ENCODE measurements at regions not wholly inside any gene's neighbourhood (a gene's known extent, or its start where the extent isn't known, plus 50 kb on each side); places are given as distances from the start of the nearest gene placed in this dataset.

GRCh38 chr4:165678236-165678935, 194.7 kb upstream of the TLL1 start:
- no peak for DNase-seq

- no peak for DNase-seq
These were observed 194.1 kb upstream of the TLL1 start for GRCh38 chr4:165678936-165679325.

DNA sequence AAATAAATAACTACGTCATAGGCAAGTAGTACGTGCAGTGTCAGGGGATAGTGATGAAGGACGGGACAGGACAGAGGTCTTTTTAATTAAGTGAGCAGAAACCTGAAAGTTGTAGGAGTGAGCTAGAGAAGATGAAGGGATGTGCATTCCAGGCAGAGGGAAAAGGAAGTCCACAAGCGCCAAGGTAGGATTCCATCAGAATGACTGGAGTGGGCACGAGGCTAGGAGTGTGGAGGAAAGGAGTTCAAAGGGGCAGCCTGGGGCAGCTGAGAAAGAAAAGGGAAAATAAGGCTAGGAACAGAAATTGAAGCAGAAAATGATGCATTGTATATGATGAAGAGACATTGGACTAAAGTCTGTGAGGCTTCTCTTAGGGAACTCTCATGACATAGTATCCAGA, 192.2 kb upstream of the TLL1 start:
- DNase-seq, result no peak

DNA sequence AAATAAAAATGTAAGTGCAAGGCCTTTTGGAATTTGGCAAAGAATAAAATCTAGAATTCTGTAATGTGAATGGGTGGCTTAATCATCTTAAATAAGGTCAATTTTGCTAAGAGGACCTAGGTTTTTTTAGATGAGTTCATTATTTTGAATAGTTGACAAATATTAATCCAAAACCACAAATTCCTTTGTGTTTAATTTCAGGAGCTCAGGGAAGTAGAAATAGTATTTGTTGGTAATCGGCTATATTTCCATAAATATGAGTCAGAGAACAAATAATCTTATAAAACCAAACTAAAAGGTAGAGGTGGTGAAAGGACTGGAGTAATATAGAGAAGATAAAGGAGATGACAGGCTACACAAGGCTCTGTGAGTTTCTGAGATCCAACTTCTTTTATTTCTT, 190.4 kb upstream of the TLL1 start:
- no peak for DNase-seq

- no peak for DNase-seq
These were observed 188.7 kb upstream of the TLL1 start for GRCh38 chr4:165684177-165684805.

GRCh38 chr4:165686756-165687155, 186.3 kb upstream of the TLL1 start:
- DNase-seq, result no peak

DNA sequence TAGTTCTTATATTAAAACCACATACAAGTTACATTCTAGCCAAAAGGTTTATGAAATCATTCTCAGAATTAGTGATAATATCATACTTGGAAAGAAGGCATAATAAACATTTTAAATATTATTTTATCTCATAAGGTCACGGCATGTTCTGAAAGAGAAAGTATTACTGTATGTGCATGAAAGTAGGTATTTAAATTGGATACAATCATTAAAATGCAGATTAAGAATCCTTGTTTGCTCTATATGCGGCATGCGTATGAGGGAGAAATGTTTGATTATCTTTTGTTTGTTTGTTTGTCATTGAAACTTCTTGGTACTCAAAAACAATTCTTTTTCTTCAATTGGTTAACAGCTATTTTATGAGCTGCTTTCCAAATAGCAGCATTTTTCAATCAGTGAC, 183.9 kb upstream of the TLL1 start:
- no peak for DNase-seq

- no peak for DNase-seq
These were observed 181.0 kb upstream of the TLL1 start for GRCh38 chr4:165692082-165692481.

GRCh38 chr4:165698272-165698671, 174.8 kb upstream of the TLL1 start:
- no peak for DNase-seq

DNA sequence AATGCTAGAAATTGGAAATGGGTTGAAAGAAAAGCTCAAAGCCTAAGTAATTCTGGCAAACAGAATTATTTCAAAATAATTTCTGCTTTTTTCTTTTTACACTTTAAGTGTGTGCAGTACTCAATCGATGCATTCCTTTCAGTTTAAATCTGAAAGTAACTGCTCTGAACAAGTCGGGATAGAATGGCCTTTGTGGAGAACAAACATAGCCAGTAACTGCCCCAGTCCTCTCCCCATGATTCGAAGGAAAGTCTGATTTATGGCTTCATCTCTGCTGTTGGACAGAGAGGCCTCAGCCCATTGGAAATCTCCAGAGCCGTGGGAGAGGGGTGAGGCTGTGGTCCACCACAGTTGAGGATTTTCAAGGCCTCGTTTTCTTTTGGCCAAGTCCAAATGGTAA, 174.0 kb upstream of the TLL1 start:
- no peak for DNase-seq

GRCh38 chr4:165700855-165701254, 172.2 kb upstream of the TLL1 start:
- DNase-seq, result no peak

GRCh38 chr4:165707128-165707527, 165.9 kb upstream of the TLL1 start:
- no peak for DNase-seq

DNA sequence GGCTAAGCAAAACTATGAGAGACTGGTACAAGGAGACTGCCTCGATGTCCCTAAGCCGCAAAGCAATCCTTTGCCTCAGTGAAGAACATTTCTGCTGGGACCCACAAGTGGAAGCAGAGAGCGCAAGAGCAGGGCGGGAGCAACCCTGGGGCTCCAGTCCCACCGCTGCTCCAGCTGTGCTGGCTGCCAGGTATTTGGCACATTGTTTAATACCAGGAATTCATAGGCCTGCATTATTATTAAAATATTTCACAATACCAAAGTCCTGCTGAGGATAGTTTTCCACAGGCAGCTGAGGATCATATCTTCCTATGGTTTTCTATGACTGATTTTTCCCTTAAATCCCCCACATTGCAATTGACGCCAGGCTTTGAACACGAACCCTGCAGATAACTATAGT, 163.5 kb upstream of the TLL1 start:
- no peak for DNase-seq

GRCh38 chr4:165709973-165710526, 163.0 kb upstream of the TLL1 start:
- DNase-seq, result no peak

DNA sequence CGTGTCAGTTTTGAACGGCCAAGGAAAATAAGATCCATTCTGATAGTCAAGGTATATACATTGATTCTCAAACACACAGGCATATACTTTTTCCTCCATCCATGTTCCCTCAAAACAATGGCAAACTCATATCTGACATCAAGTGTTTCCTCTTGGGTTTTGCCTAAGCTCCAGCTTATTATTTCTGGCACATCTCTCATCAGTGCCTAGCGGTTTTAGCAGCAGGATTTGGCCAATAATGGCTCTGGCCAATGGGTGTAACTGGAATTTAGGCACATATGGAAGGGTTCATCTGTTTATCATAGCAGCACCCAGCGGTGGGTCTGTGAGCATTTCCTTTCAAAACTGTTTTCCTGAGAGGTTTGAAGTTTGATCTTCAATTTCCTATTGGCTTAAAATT, 161.6 kb upstream of the TLL1 start:
- DNase-seq, result no peak

- no peak for DNase-seq
These were observed 161.1 kb upstream of the TLL1 start for GRCh38 chr4:165711912-165712311.

GRCh38 chr4:165714650-165715049, 158.4 kb upstream of the TLL1 start:
- no peak for DNase-seq

DNA sequence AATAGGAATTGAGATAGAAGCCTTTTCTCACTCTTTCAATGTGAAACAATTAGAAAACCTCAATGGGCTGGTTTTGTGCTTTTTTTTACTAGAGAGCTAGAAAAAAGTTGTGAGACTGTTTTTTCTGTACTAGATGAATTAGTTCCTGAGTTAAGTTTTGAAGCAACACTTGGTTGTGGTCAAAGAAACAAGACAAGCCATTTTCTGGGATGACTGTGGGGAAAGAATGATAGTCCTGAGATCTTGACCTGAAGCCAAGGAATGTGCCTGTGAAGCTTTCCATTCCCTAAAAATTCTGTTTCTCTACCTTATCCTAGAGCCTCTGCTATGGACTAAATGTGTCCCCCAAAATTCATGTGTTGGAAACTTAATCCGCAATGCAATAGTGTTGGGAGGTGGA, 157.8 kb upstream of the TLL1 start:
- no peak for DNase-seq

DNA sequence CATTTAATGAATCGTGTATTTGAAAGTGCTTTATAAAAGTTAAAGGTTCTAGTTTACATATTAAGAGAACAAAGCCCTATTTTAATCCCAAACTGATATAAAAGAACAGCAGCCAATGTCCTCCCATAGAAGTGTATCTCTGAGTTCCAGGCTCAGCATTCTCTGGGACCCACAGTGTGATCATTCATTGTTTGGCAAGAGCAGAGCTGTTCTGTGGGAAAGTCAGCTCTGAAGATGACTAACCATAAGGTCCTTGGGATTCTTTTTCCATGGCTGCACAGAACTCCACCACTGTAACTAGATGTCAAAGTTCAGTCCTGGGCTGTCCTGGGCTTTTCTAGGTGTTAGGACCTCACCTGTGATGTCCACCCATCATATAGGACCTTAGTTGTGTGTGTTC, 157.0 kb upstream of the TLL1 start:
- DNase-seq, result no peak

GRCh38 chr4:165716472-165716871, 156.6 kb upstream of the TLL1 start:
- DNase-seq, result no peak

DNA sequence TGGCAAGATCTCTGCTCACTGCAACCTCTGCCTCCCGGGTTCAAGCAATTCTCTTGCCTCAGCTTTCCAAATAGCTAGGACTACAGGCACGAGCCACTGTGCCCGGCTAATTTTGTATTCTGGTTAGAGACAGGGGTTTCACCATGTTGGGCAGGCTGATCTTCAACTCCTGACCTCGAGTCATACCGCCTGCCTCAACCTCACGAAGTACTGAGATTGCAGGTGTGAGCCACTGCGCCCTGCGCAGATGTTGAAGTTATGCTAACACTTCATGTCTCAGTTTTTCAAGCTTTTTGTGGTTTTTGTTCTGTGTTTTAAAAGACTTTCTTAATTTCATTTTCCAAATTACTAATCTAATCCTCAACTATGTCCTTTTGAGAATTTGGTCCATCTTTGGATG, 154.4 kb upstream of the TLL1 start:
- DNase-seq, result no peak

DNA sequence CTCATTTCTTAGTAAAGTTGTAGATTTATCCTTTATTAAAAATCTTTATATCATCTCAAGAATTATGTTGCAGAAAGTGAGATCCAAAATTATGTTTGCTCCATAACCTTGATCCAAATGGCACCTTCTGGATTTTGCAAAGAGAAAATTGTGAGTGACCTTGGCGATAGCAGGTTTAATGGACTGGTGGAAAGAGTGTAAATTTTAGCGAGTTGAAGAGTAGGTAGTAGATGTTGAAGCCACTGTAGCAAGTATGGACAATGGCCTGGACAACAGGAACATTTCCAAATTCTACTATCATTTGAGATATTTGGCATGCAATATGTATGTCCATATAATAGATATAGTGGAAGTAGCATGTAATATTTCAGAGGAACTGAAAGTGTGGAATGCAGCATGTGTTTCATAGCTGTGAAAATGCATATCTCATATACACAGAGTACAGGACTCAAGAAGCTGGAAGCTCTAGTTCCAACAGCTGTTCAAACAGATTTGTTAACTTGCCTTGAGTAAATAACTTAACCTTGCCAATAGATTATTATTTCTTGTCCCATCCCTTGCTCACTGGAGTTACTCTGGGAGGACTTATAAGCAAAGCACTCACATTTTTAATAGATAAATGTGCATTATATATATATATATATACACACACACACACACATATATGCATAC, 152.5 kb upstream of the TLL1 start:
- no peak for DNase-seq

- DNase-seq, result no peak
These were observed 151.2 kb upstream of the TLL1 start for GRCh38 chr4:165721815-165722214.
